ENCODE measurements at regions not wholly inside any gene's neighbourhood (a gene's known extent, or its start where the extent isn't known, plus 50 kb on each side); places are given as distances from the start of the nearest gene placed in this dataset.
A peak's percentile ranks its signal among the peaks of the same experiment; 100 is the strongest.
"Not testable (repeated sequence)": the region's sequence is repeated elsewhere in the genome, so short reads cannot be mapped to it uniquely, and the experiment has no call there.

DNA sequence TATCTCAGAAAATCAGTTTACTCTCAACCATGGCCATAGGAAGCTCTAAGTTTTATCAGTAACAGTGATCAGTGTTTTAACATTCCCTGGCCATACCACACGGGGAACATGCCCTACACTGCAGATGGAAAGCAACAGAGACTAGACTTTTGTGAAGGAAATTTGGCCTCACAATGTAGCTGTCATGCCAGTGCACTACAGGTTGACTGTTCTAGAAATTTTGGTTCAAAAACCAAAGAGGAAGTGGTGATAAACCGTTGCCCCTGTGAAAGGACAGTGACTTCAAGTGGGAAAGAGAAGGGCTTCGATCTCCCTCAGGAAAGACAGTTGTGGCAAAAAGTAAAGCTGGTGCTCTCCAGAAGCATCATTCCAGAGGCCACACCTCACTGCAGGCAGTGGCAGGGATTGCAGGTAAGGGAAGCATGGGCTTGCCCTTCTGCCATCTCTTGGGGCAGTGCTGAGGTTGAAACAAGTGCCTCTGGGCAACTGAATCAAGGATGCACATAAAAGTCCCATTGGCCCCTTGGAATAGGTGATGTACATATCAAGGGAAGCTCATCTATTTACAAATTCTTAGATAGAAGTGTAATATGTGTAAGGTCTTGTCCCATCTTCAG is 143.4 kb downstream of the PPIAL4A start:
- H3K9me3 ChIP-seq; H3K36me3 ChIP-seq (replicated peaks in 1 of 2; ENCODE audit: insufficient read depth in 1 of 2, low read depth in 2 of 2); H3K27ac ChIP-seq; H3K4me3 ChIP-seq; H3K27me3 ChIP-seq; H3K4me1 ChIP-seq; DNase-seq; ATAC-seq; intact Hi-C loops (cut with DNase I): not testable (repeated sequence)
- 54% methylated on average over 3 of the region's 3 CpGs; no CpG with 5 or more reads in 1 of the 2 donors for WGBS, 2 donors

DNA sequence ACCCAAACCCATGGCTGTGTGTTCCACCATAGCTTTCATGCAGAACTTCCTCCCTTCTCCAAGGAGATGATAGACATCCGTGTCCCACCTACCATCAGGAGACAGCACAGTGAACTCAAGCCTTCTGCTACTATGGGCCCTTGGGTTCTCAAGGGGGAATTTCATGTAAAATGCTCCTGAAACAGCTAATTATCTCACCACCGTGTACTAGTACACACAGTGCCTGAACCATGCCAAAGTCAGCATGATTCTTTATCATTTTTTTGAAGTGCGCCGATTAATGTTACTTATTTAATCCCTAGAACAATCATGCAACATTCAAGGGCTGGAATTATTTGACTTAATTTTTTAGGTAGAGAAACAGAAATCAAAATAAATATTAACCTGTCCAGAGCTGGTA is 147.2 kb downstream of the PPIAL4A start:
- intact Hi-C loops (cut with DNase I); H3K36me3 ChIP-seq (replicated peaks in 1 of 2; ENCODE audit: insufficient read depth in 1 of 2, low read depth in 2 of 2); H3K4me1 ChIP-seq; DNase-seq; H3K9me3 ChIP-seq; H3K27me3 ChIP-seq; H3K4me3 ChIP-seq; H3K27ac ChIP-seq: not testable (repeated sequence)
- ATAC-seq: peak; percentile 88
- no CpG with 5 or more reads among the region's 4 CpGs for WGBS, 2 donors

DNA sequence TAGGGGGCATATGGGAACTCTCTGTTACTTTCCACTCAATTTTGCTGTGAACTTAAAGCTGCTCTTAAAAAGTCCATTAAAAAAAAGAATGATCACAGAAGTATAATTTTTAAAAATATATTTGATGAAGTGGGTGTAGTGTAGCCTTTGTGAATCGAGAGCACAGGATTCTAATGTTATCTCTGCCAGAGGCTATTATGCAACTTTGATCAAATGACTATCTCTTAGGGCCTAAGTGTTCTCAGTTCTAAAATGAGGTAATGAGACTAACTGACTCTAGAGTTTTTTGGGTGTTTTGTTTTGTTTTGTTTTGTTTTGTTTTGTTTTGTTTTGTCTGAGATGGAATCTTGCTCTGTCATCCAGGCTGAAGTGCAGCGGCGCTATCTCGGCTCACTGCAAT is 143.2 kb downstream of the FAM72B start:
- DNase-seq; ATAC-seq; H3K4me1 ChIP-seq; H3K27ac ChIP-seq; H3K27me3 ChIP-seq; H3K4me3 ChIP-seq; H3K9me3 ChIP-seq; H3K36me3 ChIP-seq (replicated peaks in 1 of 2; ENCODE audit: insufficient read depth in 1 of 2, low read depth in 2 of 2); intact Hi-C loops (cut with DNase I): not testable (repeated sequence)
- 80% methylated on average over 3 of the region's 4 CpGs; no CpG with 5 or more reads in 1 of the 2 donors for WGBS, 2 donors

DNA sequence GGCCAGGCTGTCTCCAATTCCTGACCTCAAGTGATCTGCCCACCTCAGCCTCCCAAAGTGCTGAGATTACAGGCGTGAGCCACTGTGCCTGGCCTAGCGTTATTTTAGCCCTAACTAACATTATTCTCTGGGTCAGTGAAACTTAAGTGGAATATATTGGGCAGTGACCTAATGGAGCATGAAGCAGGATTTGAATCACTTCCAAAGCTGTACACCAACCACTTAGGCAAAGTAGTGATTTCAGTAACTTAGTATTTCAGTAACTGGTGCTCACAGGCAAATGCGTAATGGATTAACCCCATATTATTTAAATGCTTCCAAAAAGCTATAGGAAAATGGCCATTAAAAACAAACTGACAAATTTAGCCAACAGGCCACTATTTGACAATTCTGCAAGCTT is 142.6 kb downstream of the FAM72B start:
- H3K9me3 ChIP-seq; H3K36me3 ChIP-seq (replicated peaks in 1 of 2; ENCODE audit: insufficient read depth in 1 of 2, low read depth in 2 of 2); H3K4me1 ChIP-seq; ATAC-seq; H3K4me3 ChIP-seq; intact Hi-C loops (cut with DNase I); H3K27ac ChIP-seq; DNase-seq; H3K27me3 ChIP-seq: not testable (repeated sequence)
- 80 to 100% methylated on average over 1 to 2 of the region's 3 CpGs for WGBS, 2 donors

DNA sequence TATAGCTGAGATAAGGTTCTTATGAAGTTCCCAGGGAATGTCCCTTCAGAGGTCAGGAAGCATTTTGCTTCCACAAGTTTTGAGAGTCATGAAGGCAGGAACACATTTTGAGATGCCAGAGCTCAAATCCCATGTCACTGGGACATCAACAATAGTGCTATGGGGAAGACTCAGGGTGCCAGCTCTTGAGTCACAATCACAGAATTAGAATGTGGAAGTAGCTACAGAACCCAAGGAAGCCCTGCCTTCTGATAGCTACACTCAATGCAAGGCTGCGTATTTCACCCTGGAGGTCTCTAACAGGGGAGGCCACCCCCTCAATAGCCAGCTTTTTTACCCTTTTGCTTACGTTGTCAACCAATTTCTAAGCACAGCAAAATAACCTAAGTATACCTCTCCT is 141.3 kb downstream of the FAM72B start:
- H3K4me1 ChIP-seq; H3K27me3 ChIP-seq; intact Hi-C loops (cut with DNase I); H3K9me3 ChIP-seq; H3K27ac ChIP-seq; ATAC-seq; DNase-seq; H3K36me3 ChIP-seq (replicated peaks in 1 of 2; ENCODE audit: insufficient read depth in 1 of 2, low read depth in 2 of 2); H3K4me3 ChIP-seq: not testable (repeated sequence)
- WGBS, 2 donors: 73% methylated on average over 2 of the region's 2 CpGs; no CpG with 5 or more reads in 1 of the 2 donors

DNA sequence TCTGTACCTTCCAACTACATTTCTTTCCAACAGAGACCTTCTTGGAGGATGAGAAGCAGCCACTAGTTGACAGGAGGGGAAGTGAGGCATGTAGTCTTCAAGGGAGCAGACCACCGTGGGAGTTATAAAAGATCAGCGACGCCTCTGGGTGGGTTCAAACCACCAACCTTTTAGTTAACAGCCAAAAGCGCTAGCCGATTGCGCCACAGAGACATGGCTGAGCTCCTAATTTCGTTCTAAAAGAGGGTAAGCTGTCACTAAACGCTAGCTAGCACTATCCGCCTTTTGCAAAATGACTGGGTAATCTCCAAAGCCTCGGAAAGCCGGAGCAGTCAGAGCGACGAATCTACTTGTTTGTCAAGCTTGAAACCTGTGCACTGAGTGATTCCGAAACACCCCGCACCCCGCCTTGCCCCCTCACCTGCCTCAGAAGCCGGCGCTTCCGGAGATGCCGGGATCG is 135.8 kb downstream of the FAM72B start:
- 7 to 11% methylated on average over 10 to 16 of the region's 21 CpGs for WGBS, 2 donors
- H3K27me3 ChIP-seq; H3K36me3 ChIP-seq (replicated peaks in 1 of 2; ENCODE audit: insufficient read depth in 1 of 2, low read depth in 2 of 2); H3K9me3 ChIP-seq; H3K27ac ChIP-seq; H3K4me1 ChIP-seq; intact Hi-C loops (cut with DNase I); ATAC-seq; H3K4me3 ChIP-seq: not testable (repeated sequence)
- peak in 1 of 4 donors; percentile 10 for DNase-seq

DNA sequence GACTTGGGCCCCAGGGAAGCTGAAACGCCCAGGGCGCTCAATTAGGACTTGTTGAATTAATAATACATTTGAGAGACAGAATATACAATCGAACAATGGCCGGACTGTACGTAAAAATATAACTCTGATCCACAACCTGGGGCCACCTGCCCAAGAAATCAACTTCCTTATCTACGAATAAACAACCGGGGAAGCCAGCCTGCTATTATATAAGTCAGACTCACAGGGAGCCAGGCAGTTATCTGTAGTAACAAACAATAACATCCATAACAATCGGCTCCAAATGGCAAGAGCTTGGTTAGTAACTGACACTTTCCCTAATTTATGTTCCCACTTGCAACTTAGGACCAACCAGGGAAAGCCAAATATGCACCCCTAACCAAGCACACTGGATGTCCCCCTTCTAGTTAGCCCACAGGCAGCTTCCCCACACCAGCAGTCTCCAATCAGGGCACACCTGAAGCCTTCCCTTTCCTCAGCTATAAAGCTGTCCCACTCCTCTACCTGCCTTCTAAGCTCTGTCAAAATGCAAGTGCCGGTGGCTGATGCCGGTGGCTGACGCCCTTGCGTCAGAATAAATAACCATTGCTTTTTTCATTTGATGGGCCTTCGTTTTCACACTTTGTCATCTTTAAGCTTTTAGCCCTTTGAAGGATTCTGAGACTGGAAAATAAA is 135.2 kb downstream of the FAM72B start:
- H3K27me3 ChIP-seq; H3K9me3 ChIP-seq; DNase-seq; H3K4me3 ChIP-seq; H3K36me3 ChIP-seq (replicated peaks in 1 of 2; ENCODE audit: insufficient read depth in 1 of 2, low read depth in 2 of 2); ATAC-seq; intact Hi-C loops (cut with DNase I); H3K27ac ChIP-seq; H3K4me1 ChIP-seq: not testable (repeated sequence)
- 8 to 15% methylated on average over 5 of the region's 13 CpGs for WGBS, 2 donors

DNA sequence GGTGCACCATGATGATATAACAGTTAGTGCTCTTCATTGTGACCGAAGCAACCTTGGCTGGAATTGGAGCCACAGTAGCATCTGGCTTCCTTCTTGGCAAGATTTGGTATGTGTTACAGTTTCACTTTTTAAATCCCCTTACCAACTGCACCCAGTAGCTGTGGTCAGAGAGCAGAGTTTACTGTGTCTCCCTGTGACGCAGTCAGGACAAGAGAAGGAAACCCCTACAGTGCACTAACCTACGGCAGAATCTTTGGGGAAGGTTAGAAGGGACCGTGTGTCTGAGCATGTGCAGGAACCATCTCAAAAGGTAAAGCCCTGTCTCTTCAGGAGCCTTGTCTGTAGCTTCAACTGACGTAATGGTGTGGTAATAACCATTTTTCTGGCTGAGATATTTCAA is 134.0 kb downstream of the FAM72B start:
- ATAC-seq; H3K9me3 ChIP-seq; DNase-seq; H3K4me1 ChIP-seq; H3K27me3 ChIP-seq; H3K4me3 ChIP-seq; H3K27ac ChIP-seq; intact Hi-C loops (cut with DNase I); H3K36me3 ChIP-seq (replicated peaks in 1 of 2; ENCODE audit: insufficient read depth in 1 of 2, low read depth in 2 of 2): not testable (repeated sequence)
- 80 to 83% methylated on average over 3 to 5 of the region's 5 CpGs for WGBS, 2 donors

DNA sequence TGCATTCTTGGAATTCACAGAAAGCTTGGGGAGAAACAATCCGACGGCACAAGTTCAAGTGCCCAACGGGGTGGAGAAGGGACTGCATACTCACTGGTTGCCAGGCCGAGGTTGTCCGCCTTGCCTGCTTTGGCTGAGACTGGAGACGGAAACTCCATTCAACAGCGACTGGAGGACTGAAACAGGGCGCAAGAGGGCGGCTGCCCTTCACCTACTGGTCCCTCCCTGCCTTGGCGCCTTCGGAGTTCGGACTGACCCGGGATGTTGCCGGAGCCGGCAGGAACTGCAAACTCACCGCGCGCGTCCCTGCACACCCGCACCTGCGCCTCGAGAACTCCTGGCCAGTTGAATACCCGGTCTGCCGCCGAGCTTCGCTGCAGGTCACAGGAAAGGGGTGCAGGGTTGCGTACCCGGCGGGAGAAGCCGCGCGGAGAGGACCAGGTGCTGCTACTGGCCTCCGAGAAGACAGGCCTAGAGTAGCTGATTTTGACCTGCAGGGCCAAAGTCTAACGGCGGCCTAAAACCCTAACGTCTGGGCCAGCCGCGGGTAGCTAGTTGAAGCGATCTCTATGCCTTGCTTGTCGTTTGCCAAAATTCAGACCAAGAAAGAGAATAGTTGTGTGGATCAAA is 132.9 kb downstream of the FAM72B start:
- H3K4me3 ChIP-seq; H3K9me3 ChIP-seq; H3K27me3 ChIP-seq; H3K36me3 ChIP-seq (replicated peaks in 1 of 2; ENCODE audit: insufficient read depth in 1 of 2, low read depth in 2 of 2); DNase-seq; H3K4me1 ChIP-seq; H3K27ac ChIP-seq; ATAC-seq; intact Hi-C loops (cut with DNase I): not testable (repeated sequence)
- WGBS, 2 donors: 45 to 51% methylated on average over 15 to 32 of the region's 40 CpGs

DNA sequence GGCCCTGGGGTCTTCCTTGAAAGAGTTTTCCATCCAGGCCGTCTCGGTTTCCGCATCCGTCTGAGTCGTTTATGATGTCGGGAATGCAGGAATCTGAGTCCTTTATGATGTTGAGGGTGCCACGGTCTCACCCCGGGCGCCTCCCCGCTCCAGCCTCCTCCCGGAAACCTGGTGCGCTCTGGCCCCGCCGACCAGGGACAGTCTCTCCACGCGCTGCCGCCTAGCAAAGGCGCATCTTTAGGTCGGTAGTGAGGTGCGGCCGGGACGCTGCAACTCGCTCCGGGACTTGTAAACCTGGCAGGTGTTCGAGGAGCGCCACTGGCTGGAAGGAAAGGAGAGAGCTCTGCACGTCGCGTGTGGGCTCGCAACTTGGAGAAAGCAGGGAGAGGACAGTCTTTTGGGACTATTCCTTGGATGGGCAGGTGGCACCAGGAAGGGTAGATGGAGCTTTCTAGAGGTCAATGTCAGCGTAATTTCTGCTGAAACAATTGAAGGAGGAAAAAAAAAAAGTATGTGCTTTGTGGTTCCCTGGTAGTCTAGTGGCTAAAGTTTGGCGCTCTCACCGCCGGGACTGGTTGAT is 132.0 kb downstream of the FAM72B start:
- H3K27ac ChIP-seq; ATAC-seq; H3K36me3 ChIP-seq (replicated peaks in 1 of 2; ENCODE audit: insufficient read depth in 1 of 2, low read depth in 2 of 2); DNase-seq; intact Hi-C loops (cut with DNase I); H3K4me1 ChIP-seq; H3K9me3 ChIP-seq; H3K4me3 ChIP-seq; H3K27me3 ChIP-seq: not testable (repeated sequence)
- WGBS, 2 donors: 10 to 16% methylated on average over 8 to 31 of the region's 34 CpGs

DNA sequence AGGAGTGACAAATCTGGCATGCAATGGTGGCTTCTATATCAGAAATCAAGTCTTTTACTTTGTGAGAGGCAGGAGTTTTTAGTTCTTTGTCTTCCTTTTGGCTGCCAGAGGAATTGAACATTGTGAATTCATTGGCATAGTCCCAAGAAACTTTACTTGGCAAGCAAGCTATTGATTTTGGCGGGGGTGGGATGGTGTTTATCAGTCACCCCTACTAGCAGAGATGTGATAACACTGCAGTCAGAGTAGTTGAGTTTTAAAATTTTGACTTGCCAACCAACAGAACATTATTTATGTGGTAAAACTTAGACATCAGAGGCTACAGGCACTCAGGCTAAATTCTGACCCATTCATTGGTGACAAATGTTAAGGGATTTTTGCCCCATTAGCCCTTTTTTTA is 129.2 kb downstream of the FAM72B start:
- ATAC-seq: peak; percentile 59
- H3K4me1 ChIP-seq; H3K27ac ChIP-seq; H3K9me3 ChIP-seq; DNase-seq; H3K36me3 ChIP-seq (replicated peaks in 1 of 2; ENCODE audit: insufficient read depth in 1 of 2, low read depth in 2 of 2); H3K27me3 ChIP-seq; intact Hi-C loops (cut with DNase I); H3K4me3 ChIP-seq: not testable (repeated sequence)
- 0 to 13% methylated on average over 1 of the region's 1 CpG for WGBS, 2 donors

Measured in body of pancreas (tissue), 4 donors.